Endothelial cell of umbilical vein (primary cell): ENCODE measurements at regions not wholly inside any gene's neighbourhood (a gene's known extent, or its start where the extent isn't known, plus 50 kb on each side); places are given as distances from the start of the nearest gene placed in this dataset.

ENCODE experiments used
- BruUV-seq: library from RNA; stranded (reverse); fragments of 400-500 nt; replicated peaks from 2 replicates; lab custom pipeline; 2021; lab: Mats Ljungman, UMichigan
- CTCF ChIA-PET: fragments of 300-600, 350-600 bp; sonication (Branson Sonifier 250); formaldehyde crosslinking; loops from one replicate; lab custom pipeline; 2021; ENCODE audit warnings: antibody characterized with exemption, inconsistent platforms; lab: Charles Lee
- POLR2A ChIA-PET: fragments of 300-600, 350-600 bp; sonication (Branson Sonifier 250); formaldehyde crosslinking; loops from one replicate; lab custom pipeline; 2021; ENCODE audit warnings: antibody characterized with exemption, inconsistent platforms; lab: Charles Lee
- DNase-seq: peaks from one replicate; pipeline ENCODE4 v3.0.0-alpha.2; 2011; ENCODE audit warnings: low read depth, low spot score
- FAIRE-seq: peaks from 2 replicates; lab custom pipeline; 2011; peaks lifted over from hg19 to GRCh38; lab: Jason Lieb, UNC
- H2AFZ ChIP-seq: 2 replicates; pipeline ENCODE4 v1.6.0; 2012; ENCODE audit warnings: low read depth, low read length, control low read depth, inconsistent platforms
- H3K27ac ChIP-seq: 2 replicates; pipeline ENCODE4 v1.5.1; 2011; ENCODE audit warnings: low read depth, mild to moderate bottlenecking, control low read depth, low read length, moderate library complexity; ENCODE audit not compliant: insufficient read depth
- H3K27me3 ChIP-seq, 2 experiments: 2 replicates each; pipeline versions ENCODE4 v1.6.0 to v1.6.1; 2011; ENCODE audit warnings: low read length in 2 of 2, mixed read lengths in 1 of 2; ENCODE audit not compliant: control insufficient read depth in 2 of 2, insufficient read depth in 2 of 2
- H3K36me3 ChIP-seq, 2 experiments: 2 replicates in 1 of 2; 3 replicates in 1 of 2; pipeline ENCODE4 v1.5.1; 2011; ENCODE audit warnings: low read length in 2 of 2, mild to moderate bottlenecking in 1 of 2, moderate library complexity in 1 of 2; ENCODE audit not compliant: control insufficient read depth in 2 of 2, insufficient read depth in 2 of 2; ENCODE audit errors: extremely low read depth in 1 of 2
- H3K4me1 ChIP-seq: 3 replicates; pipeline ENCODE4 v1.5.1; 2011; ENCODE audit warnings: mild to moderate bottlenecking, low read length; ENCODE audit not compliant: control insufficient read depth, insufficient read depth; ENCODE audit errors: extremely low read depth
- H3K4me2 ChIP-seq: 2 replicates; pipeline ENCODE4 v1.6.1; 2011; ENCODE audit warnings: low read length, control low read depth, mixed read lengths; ENCODE audit not compliant: insufficient read depth
- H3K4me3 ChIP-seq, 3 experiments: fragments of 200-600 bp in 1 of 3; sonication (generic), shearing (Covaris generic) in 1 of 3; replicated peaks in 1 of 3; 2 replicates each; pipeline ENCODE4 v1.5.1; 2011 to 2016; ENCODE audit warnings: control low read depth in 3 of 3, low read length in 3 of 3, mild to moderate bottlenecking in 2 of 3, inconsistent platforms in 1 of 3, low read depth in 1 of 3, moderate library complexity in 1 of 3; ENCODE audit not compliant: insufficient read depth in 1 of 3
- H3K79me2 ChIP-seq: 2 replicates; pipeline ENCODE4 v1.6.0; 2012; ENCODE audit warnings: low read length, inconsistent platforms; ENCODE audit not compliant: control insufficient read depth, insufficient read depth
- H3K9ac ChIP-seq: replicated peaks from 2 replicates; pipeline ENCODE3; 2011; ENCODE audit warnings: low read length, control low read depth; ENCODE audit not compliant: insufficient read depth; ENCODE audit errors: extremely low read depth
- H3K9me1 ChIP-seq: replicated peaks from 3 replicates; pipeline ENCODE4 v1.6.0; 2011; ENCODE audit warnings: mild to moderate bottlenecking, low read length; ENCODE audit not compliant: control insufficient read depth, insufficient read depth; ENCODE audit errors: extremely low read depth
- H3K9me3 ChIP-seq: replicated peaks from 2 replicates; pipeline ENCODE4 v1.5.1; 2012; ENCODE audit warnings: low read length, inconsistent platforms; ENCODE audit not compliant: control insufficient read depth, insufficient read depth
- H4K20me1 ChIP-seq: replicated peaks from 2 replicates; pipeline ENCODE3; 2011; ENCODE audit warnings: mild to moderate bottlenecking, low read length; ENCODE audit not compliant: control insufficient read depth, insufficient read depth; ENCODE audit errors: extremely low read depth
- CTCF ChIP-seq, 2 donors: IDR thresholded peaks; 1 replicate in 1 of 2; 2 replicates in 1 of 2; pipeline ENCODE4 v1.5.1; 2011; ENCODE audit warnings: low read length in 2 of 2, mild to moderate bottlenecking in 2 of 2, moderate library complexity in 2 of 2, control low read depth in 1 of 2, inconsistent platforms in 1 of 2, low read depth in 1 of 2; ENCODE audit not compliant: insufficient read depth in 1 of 2; ENCODE audit errors: extremely low read depth in 1 of 2
- EZH2 ChIP-seq: IDR thresholded peaks from 2 replicates; pipeline ENCODE4 v1.6.1; 2012; ENCODE audit warnings: borderline replicate concordance, low read depth, mild to moderate bottlenecking, moderate library complexity, low read length, inconsistent platforms; ENCODE audit not compliant: severe bottlenecking
- FOS ChIP-seq: IDR thresholded peaks from 2 replicates; pipeline ENCODE4 v1.6.1; 2011; ENCODE audit warnings: mild to moderate bottlenecking, low read length, moderate library complexity, borderline replicate concordance; ENCODE audit not compliant: insufficient read depth
- GATA2 ChIP-seq: IDR thresholded peaks from 2 replicates; pipeline ENCODE4 v1.7.0; 2011; ENCODE audit warnings: low read depth, mild to moderate bottlenecking, moderate library complexity, mixed read lengths, low read length; ENCODE audit not compliant: insufficient read length, insufficient read depth
- JUN ChIP-seq: IDR thresholded peaks from 2 replicates; pipeline ENCODE4 v1.6.1; 2011; ENCODE audit warnings: borderline replicate concordance, low read depth; ENCODE audit not compliant: insufficient read length, insufficient read depth
- MAX ChIP-seq: IDR thresholded peaks from 2 replicates; pipeline ENCODE4 v1.6.1; 2011; ENCODE audit not compliant: insufficient read depth, insufficient read length
- MYC ChIP-seq: IDR thresholded peaks from one replicate; pipeline ENCODE4 v1.6.1; 2011; ENCODE audit warnings: mild to moderate bottlenecking, low read depth, low read length
- POLR2A ChIP-seq: IDR thresholded peaks from 2 replicates; pipeline ENCODE4 v1.6.1; 2012; ENCODE audit warnings: low read depth, mild to moderate bottlenecking, control low read depth, low read length
- POLR2AphosphoS5 ChIP-seq: IDR thresholded peaks from 2 replicates; pipeline ENCODE4 v1.6.1; 2012; ENCODE audit warnings: low read depth, mild to moderate bottlenecking, control low read depth, low read length, moderate library complexity; ENCODE audit not compliant: insufficient read depth
- dilution Hi-C: fragments of 300-500 bp; cut with MboI; formaldehyde crosslinking; loops from one replicate; pipeline ENCODE4 v1.15.0; 2019; ENCODE audit warnings: low sequenced_read_pairs; ENCODE audit not compliant: extremely low pct_ligation_motif_present
- intact Hi-C: fragments of 100-400 bp; cut with micrococcal nuclease; formaldehyde crosslinking; loops from one replicate; pipeline ENCODE4 v1.10.0; 2022

GRCh38 chr13:89733829-89734228 lies 1613.7 kb upstream of the MIR17HG start:
- no peaks in the 10 kb centered on the region for H3K9me3 ChIP-seq
- no peak overlapping the region for H3K9ac ChIP-seq
- H3K79me2 ChIP-seq: no peaks in the 10 kb centered on the region
- no peak overlapping the region for H3K4me2 ChIP-seq
- H3K27ac ChIP-seq: no peak overlapping the region
- no peak for FAIRE-seq
- H3K4me3 ChIP-seq: no peak overlapping the region
- no peak overlapping the region for H2AFZ ChIP-seq
- dilution Hi-C loops (no loop called here), intact Hi-C loops (no loop called here)
- no peak for TF ChIP-seq CTCF (IDR thresholded peaks at IDR 0.05; ENCODE audit: extremely low read depth in 1 of 2, insufficient read depth in 1 of 2, low read depth in 1 of 2, low read length in 2 of 2)
- no peak for TF ChIP-seq MAX
- no peak for TF ChIP-seq GATA2
- TF ChIP-seq FOS: no peak
- no peak for TF ChIP-seq JUN
- TF ChIP-seq EZH2: no peak
- TF ChIP-seq POLR2AphosphoS5: no peak
- TF ChIP-seq POLR2A: no peak
- TF ChIP-seq MYC: no peak
- no peaks in the 10 kb centered on the region for H3K27me3 ChIP-seq
- no peaks in the 10 kb centered on the region for H4K20me1 ChIP-seq
- H3K9me1 ChIP-seq: no peaks in the 10 kb centered on the region
- no peaks in the 10 kb centered on the region for H3K4me1 ChIP-seq
- no peaks in the 10 kb centered on the region for H3K36me3 ChIP-seq
- no peak for DNase-seq
- CTCF ChIA-PET: no interaction called here
- POLR2A ChIA-PET: no interaction called here
- no TSS peak for BruUV-seq
